SU-DHL-6 (cell line): ENCODE measurements at regions not wholly inside any gene's neighbourhood (a gene's known extent, or its start where the extent isn't known, plus 50 kb on each side); places are given as distances from the start of the nearest gene placed in this dataset.

Experiments used
- CTCF ChIP-seq: fragments of 200-600 bp; sonication (generic); IDR thresholded peaks from one replicate; pipeline ENCODE4 v1.5.1; 2017; ENCODE audit warnings: antibody characterized with exemption, mild to moderate bottlenecking, low read length, moderate library complexity; ENCODE audit not compliant: insufficient read depth, poor library complexity, severe bottlenecking
- EZH2phosphoT487 ChIP-seq: fragments of 200-600 bp; sonication (generic), shearing (Covaris generic); conservative IDR thresholded peaks from 2 replicates; pipeline ENCODE4 v1.6.1; 2018; ENCODE audit warnings: mild to moderate bottlenecking, antibody characterized with exemption, low read length, moderate library complexity, mixed read lengths

- no peak for TF ChIP-seq CTCF
- TF ChIP-seq EZH2phosphoT487 = no peak
These were observed 133.9 kb upstream of the NUDT7 start for GRCh38 chr16:77588389-77588788.
